ENCODE measurements at regions not wholly inside any gene's neighbourhood (a gene's known extent, or its start where the extent isn't known, plus 50 kb on each side); places are given as distances from the start of the nearest gene placed in this dataset.

GRCh38 chr11:26859416-26859815 is 134.5 kb upstream of the FIBIN start:
- H4K20me1 ChIP-seq (ENCODE audit: insufficient read depth, low read length) = no peaks in the 10 kb centered on the region
- DNase-seq (ENCODE audit: low spot score) = no peak
- no peak overlapping the region for H3K27ac ChIP-seq (ENCODE audit: extremely low read length, insufficient read depth, low read length)
- no peak overlapping the region for H2AFZ ChIP-seq (ENCODE audit: low read length)
- no peaks in the 10 kb centered on the region for H3K36me3 ChIP-seq (replicated peaks in 1 of 2; ENCODE audit: control insufficient read depth in 1 of 2, insufficient read depth in 2 of 2, low read length in 2 of 2)
- BruUV-seq (replicated peaks) = no TSS peak
- H3K27me3 ChIP-seq (ENCODE audit: control insufficient read depth in 1 of 2, insufficient read depth in 2 of 2, low read length in 2 of 2) = no peaks in the 10 kb centered on the region
- no peak for ATAC-seq
- intact Hi-C loops (cut with micrococcal nuclease; ENCODE audit: unreplicated experiment) = no loop called here
- no peak for TF ChIP-seq MXD1 (CRISPR knock-in tag; IDR thresholded peaks at IDR 0.05)
- TF ChIP-seq HHEX (CRISPR knock-in tag; IDR thresholded peaks at IDR 0.05) = no peak
- no peak for TF ChIP-seq ZNF501 (CRISPR knock-in tag; IDR thresholded peaks at IDR 0.05)
- TF ChIP-seq SMAD1 (CRISPR knock-in tag; IDR thresholded peaks at IDR 0.05; ENCODE audit: borderline replicate concordance, low read depth) = no peak
- TF ChIP-seq ZKSCAN5 (CRISPR knock-in tag; IDR thresholded peaks at IDR 0.05) = no peak
- no peak for TF ChIP-seq JUND (CRISPR knock-in tag; IDR thresholded peaks at IDR 0.05)
- TF ChIP-seq CSRNP2 (CRISPR knock-in tag; conservative IDR thresholded peaks at IDR 0.05; ENCODE audit: low read depth) = no peak
- no peak for TF ChIP-seq ATF2 (CRISPR knock-in tag; IDR thresholded peaks at IDR 0.05)
- TF ChIP-seq HMGXB4 (CRISPR knock-in tag; IDR thresholded peaks at IDR 0.05; ENCODE audit: borderline replicate concordance in 1 of 2, low read depth in 1 of 2) = no peak
- TF ChIP-seq ZNF792 (CRISPR knock-in tag; IDR thresholded peaks at IDR 0.05) = no peak
- TF ChIP-seq SMARCC2 (IDR thresholded peaks at IDR 0.05) = no peak
- TF ChIP-seq KAT8 (CRISPR knock-in tag; IDR thresholded peaks at IDR 0.05) = no peak
- no peak for TF ChIP-seq ZNF329 (CRISPR knock-in tag; IDR thresholded peaks at IDR 0.05; ENCODE audit: low read depth)
- TF ChIP-seq KLF9 (CRISPR knock-in tag; IDR thresholded peaks at IDR 0.05; ENCODE audit: low read depth) = no peak
- TF ChIP-seq ZNF513 (CRISPR knock-in tag; conservative IDR thresholded peaks at IDR 0.05) = no peak
- no peak for TF ChIP-seq RARG (CRISPR knock-in tag; IDR thresholded peaks at IDR 0.05; ENCODE audit: low read depth)
- H3K4me1 ChIP-seq (ENCODE audit: insufficient read depth, low read length) = no peaks in the 10 kb centered on the region
- ChIA-PET POLR2A (no interaction called here), CTCF (ENCODE audit: low intra/inter-chr PET ratio, low total read pairs) (no interaction called here)
- no peak overlapping the region for H3K4me2 ChIP-seq (ENCODE audit: low read depth, low read length)
- H3K4me3 ChIP-seq (replicated peaks in 1 of 3; ENCODE audit: insufficient read depth in 1 of 3, low read depth in 2 of 3, low read length in 3 of 3) = no peak overlapping the region
- H3K79me2 ChIP-seq (ENCODE audit: insufficient read depth, low read length) = no peaks in the 10 kb centered on the region
- in situ Hi-C loops (cut with HindIII; ENCODE audit: extremely low pct_ligation_motif_present, low pct_unique_long_range_greater_than_20kb) = no loop called here
- WGBS (ENCODE audit: low lambda C conversion rate) = 1% methylated on average over 3 of the region's 3 CpGs
- FAIRE-seq = no peak
- no peaks in the 10 kb centered on the region for H3K9me3 ChIP-seq (ENCODE audit: low read length)
- no peak overlapping the region for H3K9ac ChIP-seq (ENCODE audit: insufficient read depth, low read depth, low read length)

Measured in HepG2 (cell line).